HG03066 (cell line): ENCODE measurements at regions not wholly inside any gene's neighbourhood (a gene's known extent, or its start where the extent isn't known, plus 50 kb on each side); places are given as distances from the start of the nearest gene placed in this dataset.
A peak's percentile ranks its signal among the peaks of the same experiment; 100 is the strongest.

ENCODE experiments used
- ATAC-seq: cut with Tn5 transposase; IDR thresholded peaks from one replicate; pipeline ENCODE4 v1.9.1; 2021; ENCODE audit warnings: low read depth; ENCODE audit not compliant: unreplicated experiment

GRCh38 chr13:105153611-105154010, 1381.9 kb downstream of the EFNB2 start:
- no peak for ATAC-seq

GRCh38 chr13:105151639-105152038, 1383.8 kb downstream of the EFNB2 start:
- no peak for ATAC-seq

GRCh38 chr13:105147461-105147860, 1388.0 kb downstream of the EFNB2 start:
- ATAC-seq = no peak

GRCh38 chr13:105144936-105145335, 1390.5 kb downstream of the EFNB2 start:
- ATAC-seq = no peak

GRCh38 chr13:105144020-105144419, 1391.4 kb downstream of the EFNB2 start:
- ATAC-seq = no peak

- no peak for ATAC-seq
Measured at GRCh38 chr13:105142556-105142955, 1392.9 kb downstream of the EFNB2 start.

GRCh38 chr13:105139380-105140285, 1395.8 kb downstream of the EFNB2 start:
- peak; percentile 96 for ATAC-seq

GRCh38 chr13:105139048-105139379, 1396.4 kb downstream of the EFNB2 start:
- peak; percentile 9 for ATAC-seq

GRCh38 chr13:105135852-105136615, 1399.4 kb downstream of the EFNB2 start:
- no peak for ATAC-seq

- ATAC-seq = no peak
Measured at GRCh38 chr13:105127732-105128131, 1407.7 kb downstream of the EFNB2 start.

- no peak for ATAC-seq
Measured at GRCh38 chr13:105121221-105121620, 1414.2 kb downstream of the EFNB2 start.

- no peak for ATAC-seq
Measured at GRCh38 chr13:105118426-105118985, 1417.0 kb downstream of the EFNB2 start.

- no peak for ATAC-seq
Measured at GRCh38 chr13:105116966-105117365, 1418.5 kb downstream of the EFNB2 start.

- ATAC-seq = no peak
Measured at GRCh38 chr13:105112561-105112960, 1422.9 kb downstream of the EFNB2 start.

- ATAC-seq = no peak
Measured at GRCh38 chr13:105107781-105108180, 1427.7 kb downstream of the EFNB2 start.

GRCh38 chr13:105105471-105105870, 1430.0 kb downstream of the EFNB2 start:
- ATAC-seq = no peak

GRCh38 chr13:105097521-105097920, 1437.9 kb downstream of the EFNB2 start:
- no peak for ATAC-seq

GRCh38 chr13:105089858-105090643, 1445.4 kb downstream of the EFNB2 start:
- no peak for ATAC-seq

- ATAC-seq = no peak
Measured at GRCh38 chr13:105087945-105088344, 1447.5 kb downstream of the EFNB2 start.

GRCh38 chr13:105084931-105085330, 1450.5 kb downstream of the EFNB2 start:
- ATAC-seq = no peak

GRCh38 chr13:105083992-105084391, 1451.5 kb downstream of the EFNB2 start:
- no peak for ATAC-seq
